ENCODE measurements at regions not wholly inside any gene's neighbourhood (a gene's known extent, or its start where the extent isn't known, plus 50 kb on each side); places are given as distances from the start of the nearest gene placed in this dataset.

DNA sequence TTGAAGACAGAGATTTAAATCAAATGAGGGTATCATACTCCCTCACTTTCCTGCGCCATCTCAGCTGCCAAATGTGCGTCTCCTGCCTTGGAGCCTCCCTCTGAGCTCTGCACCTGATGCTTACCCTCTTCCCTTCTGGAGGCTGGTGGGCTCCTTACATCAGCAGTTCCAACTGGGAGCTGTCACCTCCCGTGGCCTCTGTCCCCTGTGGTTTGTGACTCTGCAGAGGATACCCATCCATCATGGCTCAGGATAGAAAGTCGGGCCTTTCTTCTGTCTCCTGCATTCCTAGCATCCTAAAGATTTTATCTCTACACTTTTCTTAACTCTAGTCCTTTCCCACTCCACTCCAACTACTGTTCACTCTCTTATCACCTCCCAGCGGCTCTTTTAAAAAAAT lies 570.6 kb downstream of the BCL11B start:
- no peaks in the 10 kb centered on the region for H3K79me2 ChIP-seq (ENCODE audit: control insufficient read depth, insufficient read depth, low read length)
- TF ChIP-seq POLR2AphosphoS5 (IDR thresholded peaks at IDR 0.05; ENCODE audit: insufficient read depth, low read depth, low read length) (no peak), JUN (IDR thresholded peaks at IDR 0.05; ENCODE audit: borderline replicate concordance, insufficient read depth, insufficient read length, low read depth) (no peak), MYC (IDR thresholded peaks at IDR 0.05; ENCODE audit: low read depth, low read length) (no peak)
- H3K27ac ChIP-seq (ENCODE audit: insufficient read depth, low read depth, low read length), result no peak overlapping the region
- POLR2A ChIA-PET, result no interaction called here
- no TSS peak for BruUV-seq (replicated peaks)
- dilution Hi-C loops (cut with MboI; ENCODE audit: extremely low pct_ligation_motif_present, low sequenced_read_pairs) (no loop called here), intact Hi-C loops (cut with micrococcal nuclease) (no loop called here)
- H3K9ac ChIP-seq (replicated peaks; ENCODE audit: extremely low read depth, insufficient read depth, low read length), result no peak overlapping the region
- CTCF ChIA-PET, result no interaction called here
- no peaks in the 10 kb centered on the region for H3K27me3 ChIP-seq (ENCODE audit: control insufficient read depth in 2 of 2, insufficient read depth in 2 of 2, low read length in 2 of 2)
- no peaks in the 10 kb centered on the region for H3K36me3 ChIP-seq (ENCODE audit: control insufficient read depth in 2 of 2, extremely low read depth in 1 of 2, insufficient read depth in 2 of 2, low read length in 2 of 2)
- no peak overlapping the region for H3K4me2 ChIP-seq (ENCODE audit: insufficient read depth, low read length)
- H3K4me1 ChIP-seq (ENCODE audit: control insufficient read depth, extremely low read depth, insufficient read depth, low read length), result no peaks in the 10 kb centered on the region
- H3K9me3 ChIP-seq (replicated peaks; ENCODE audit: control insufficient read depth, insufficient read depth, low read length), result peaks cover 10% of the 10 kb centered on the region
- H2AFZ ChIP-seq (ENCODE audit: low read depth, low read length), result no peak overlapping the region
- no peaks in the 10 kb centered on the region for H4K20me1 ChIP-seq (replicated peaks; ENCODE audit: control insufficient read depth, extremely low read depth, insufficient read depth, low read length)
- no peak for FAIRE-seq
- DNase-seq (ENCODE audit: low read depth, low spot score), result no peak
- no peak overlapping the region for H3K4me3 ChIP-seq (replicated peaks in 1 of 3; ENCODE audit: insufficient read depth in 1 of 3, low read depth in 1 of 3, low read length in 3 of 3)
- no peaks in the 10 kb centered on the region for H3K9me1 ChIP-seq (replicated peaks; ENCODE audit: control insufficient read depth, extremely low read depth, insufficient read depth, low read length)

DNA sequence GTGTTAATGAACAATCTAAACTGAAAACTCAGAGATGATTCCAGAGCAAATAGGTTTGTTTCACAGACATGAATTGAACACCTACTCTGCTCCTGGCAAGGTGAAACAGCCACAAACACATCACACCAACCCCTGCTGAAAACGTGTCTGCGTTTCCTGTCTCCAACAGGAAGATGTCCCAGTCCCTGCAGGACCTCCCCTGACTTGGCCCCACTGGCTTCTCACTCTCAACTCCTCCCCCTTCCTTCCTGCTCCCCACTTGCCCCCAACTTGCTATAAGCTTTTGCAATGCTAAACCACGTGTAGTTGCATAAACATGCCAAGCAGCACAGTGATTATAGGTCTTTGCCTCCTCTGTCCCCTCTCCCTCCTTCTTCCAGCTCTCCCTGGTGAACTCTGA lies 567.6 kb downstream of the BCL11B start:
- FAIRE-seq, result no peak
- TF ChIP-seq MYC (IDR thresholded peaks at IDR 0.05; ENCODE audit: low read depth, low read length) (no peak), POLR2A (IDR thresholded peaks at IDR 0.05; ENCODE audit: low read depth, low read length) (no peak), FOS (IDR thresholded peaks at IDR 0.05; ENCODE audit: borderline replicate concordance, insufficient read depth, low read length) (no peak), EZH2 (IDR thresholded peaks at IDR 0.05; ENCODE audit: borderline replicate concordance, low read depth, low read length, severe bottlenecking) (no peak), GATA2 (IDR thresholded peaks at IDR 0.05; ENCODE audit: insufficient read depth, insufficient read length, low read depth, low read length) (no peak), POLR2AphosphoS5 (IDR thresholded peaks at IDR 0.05; ENCODE audit: insufficient read depth, low read depth, low read length) (no peak), JUN (IDR thresholded peaks at IDR 0.05; ENCODE audit: borderline replicate concordance, insufficient read depth, insufficient read length, low read depth) (no peak)
- TF ChIP-seq, protein P1, sequence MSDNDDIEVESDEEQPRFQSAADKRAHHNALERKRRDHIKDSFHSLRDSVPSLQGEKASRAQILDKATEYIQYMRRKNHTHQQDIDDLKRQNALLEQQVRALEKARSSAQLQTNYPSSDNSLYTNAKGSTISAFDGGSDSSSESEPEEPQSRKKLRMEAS (IDR thresholded peaks at IDR 0.05; ENCODE audit: insufficient read depth, insufficient read length), result no peak
- TF ChIP-seq, protein P2, sequence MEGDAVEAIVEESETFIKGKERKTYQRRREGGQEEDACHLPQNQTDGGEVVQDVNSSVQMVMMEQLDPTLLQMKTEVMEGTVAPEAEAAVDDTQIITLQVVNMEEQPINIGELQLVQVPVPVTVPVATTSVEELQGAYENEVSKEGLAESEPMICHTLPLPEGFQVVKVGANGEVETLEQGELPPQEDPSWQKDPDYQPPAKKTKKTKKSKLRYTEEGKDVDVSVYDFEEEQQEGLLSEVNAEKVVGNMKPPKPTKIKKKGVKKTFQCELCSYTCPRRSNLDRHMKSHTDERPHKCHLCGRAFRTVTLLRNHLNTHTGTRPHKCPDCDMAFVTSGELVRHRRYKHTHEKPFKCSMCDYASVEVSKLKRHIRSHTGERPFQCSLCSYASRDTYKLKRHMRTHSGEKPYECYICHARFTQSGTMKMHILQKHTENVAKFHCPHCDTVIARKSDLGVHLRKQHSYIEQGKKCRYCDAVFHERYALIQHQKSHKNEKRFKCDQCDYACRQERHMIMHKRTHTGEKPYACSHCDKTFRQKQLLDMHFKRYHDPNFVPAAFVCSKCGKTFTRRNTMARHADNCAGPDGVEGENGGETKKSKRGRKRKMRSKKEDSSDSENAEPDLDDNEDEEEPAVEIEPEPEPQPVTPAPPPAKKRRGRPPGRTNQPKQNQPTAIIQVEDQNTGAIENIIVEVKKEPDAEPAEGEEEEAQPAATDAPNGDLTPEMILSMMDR (IDR thresholded peaks at IDR 0.05; ENCODE audit: extremely low read depth in 1 of 2, insufficient read depth in 1 of 2, low read depth in 1 of 2, low read length in 2 of 2), result no peak
- peaks cover 10% of the 10 kb centered on the region for H3K9me3 ChIP-seq (replicated peaks; ENCODE audit: control insufficient read depth, insufficient read depth, low read length)
- DNase-seq (ENCODE audit: low read depth, low spot score), result no peak
- intact Hi-C loops (cut with micrococcal nuclease) (no loop called here), dilution Hi-C loops (cut with MboI; ENCODE audit: extremely low pct_ligation_motif_present, low sequenced_read_pairs) (no loop called here)
- no peaks in the 10 kb centered on the region for H4K20me1 ChIP-seq (replicated peaks; ENCODE audit: control insufficient read depth, extremely low read depth, insufficient read depth, low read length)
- ChIA-PET POLR2A (no interaction called here), CTCF (no interaction called here)
- H3K27me3 ChIP-seq (ENCODE audit: control insufficient read depth in 2 of 2, insufficient read depth in 2 of 2, low read length in 2 of 2), result no peaks in the 10 kb centered on the region
- H3K9me1 ChIP-seq (replicated peaks; ENCODE audit: control insufficient read depth, extremely low read depth, insufficient read depth, low read length), result no peaks in the 10 kb centered on the region
- H3K9ac ChIP-seq (replicated peaks; ENCODE audit: extremely low read depth, insufficient read depth, low read length), result no peak overlapping the region
- no peak overlapping the region for H3K4me3 ChIP-seq (replicated peaks in 1 of 3; ENCODE audit: insufficient read depth in 1 of 3, low read depth in 1 of 3, low read length in 3 of 3)
- BruUV-seq (replicated peaks), result no TSS peak
- H3K4me1 ChIP-seq (ENCODE audit: control insufficient read depth, extremely low read depth, insufficient read depth, low read length), result no peaks in the 10 kb centered on the region
- no peak overlapping the region for H3K27ac ChIP-seq (ENCODE audit: insufficient read depth, low read depth, low read length)
- H3K79me2 ChIP-seq (ENCODE audit: control insufficient read depth, insufficient read depth, low read length), result no peaks in the 10 kb centered on the region
- H2AFZ ChIP-seq (ENCODE audit: low read depth, low read length), result no peak overlapping the region
- no peak overlapping the region for H3K4me2 ChIP-seq (ENCODE audit: insufficient read depth, low read length)
- H3K36me3 ChIP-seq (ENCODE audit: control insufficient read depth in 2 of 2, extremely low read depth in 1 of 2, insufficient read depth in 2 of 2, low read length in 2 of 2), result no peaks in the 10 kb centered on the region
